H1 (cell line): ENCODE measurements at regions not wholly inside any gene's neighbourhood (a gene's known extent, or its start where the extent isn't known, plus 50 kb on each side); places are given as distances from the start of the nearest gene placed in this dataset.

ENCODE experiments used
- CTCF ChIA-PET: fragments of 300-600 bp; sonication (Branson Sonifier 250); formaldehyde crosslinking; loops from one replicate; lab custom pipeline; 2021; ENCODE audit not compliant: partially characterized antibody; lab: Charles Lee
- POLR2A ChIA-PET: fragments of 300-600 bp; sonication (Branson Sonifier 250); formaldehyde crosslinking; loops from one replicate; lab custom pipeline; 2021; ENCODE audit warnings: inconsistent platforms; ENCODE audit not compliant: partially characterized antibody; lab: Charles Lee
- DNase-seq, 2 experiments: peaks; one replicate each; pipeline versions ENCODE4 v3.0.0 to v3.0.0-alpha.2; 2010 to 2022; ENCODE audit warnings: low spot score in 2 of 2, low read depth in 1 of 2, mixed read lengths in 1 of 2
- FAIRE-seq: peaks from 2 replicates; lab custom pipeline; 2011; peaks lifted over from hg19 to GRCh38; lab: Jason Lieb, UNC
- H2AFZ ChIP-seq: 2 replicates; pipeline ENCODE4 v1.8.1; 2012; ENCODE audit warnings: low read length, inconsistent platforms
- H2AK5ac ChIP-seq: 2 replicates; pipeline ENCODE4 v1.6.1; 2013; ENCODE audit warnings: low read depth, low read length
- H2BK120ac ChIP-seq: replicated peaks from 2 replicates; pipeline ENCODE3; 2013; ENCODE audit warnings: low read depth, low read length, inconsistent platforms
- H2BK12ac ChIP-seq: 2 replicates; pipeline ENCODE4 v1.6.1; 2013; ENCODE audit warnings: low read depth, low read length
- H2BK15ac ChIP-seq: 2 replicates; pipeline ENCODE4 v1.6.1; 2013; ENCODE audit warnings: low read length
- H2BK20ac ChIP-seq: 2 replicates; pipeline ENCODE4 v1.6.1; 2013; ENCODE audit warnings: low read length
- H2BK5ac ChIP-seq: 2 replicates; pipeline ENCODE4 v1.6.1; 2013; ENCODE audit warnings: low read depth, low read length
- H3K14ac ChIP-seq: 2 replicates; pipeline ENCODE4 v1.6.1; 2013; ENCODE audit warnings: inconsistent platforms; ENCODE audit not compliant: insufficient read length
- H3K18ac ChIP-seq: 2 replicates; pipeline ENCODE4 v1.6.1; 2013; ENCODE audit warnings: low read length; ENCODE audit errors: extremely low read depth
- H3K23ac ChIP-seq: 2 replicates; pipeline ENCODE4 v1.6.1; 2013; ENCODE audit warnings: inconsistent platforms; ENCODE audit not compliant: insufficient read length
- H3K23me2 ChIP-seq: 2 replicates; pipeline ENCODE4 v1.6.1; 2013; ENCODE audit warnings: low read depth, low read length
- H3K27ac ChIP-seq: 2 replicates; pipeline ENCODE4 v1.6.1; 2011; ENCODE audit warnings: low read depth, low read length, inconsistent platforms
- H3K27me3 ChIP-seq, 4 experiments: replicated peaks in 1 of 4; 1 replicate in 1 of 4; 2 replicates in 3 of 4; pipeline versions ENCODE4 v1.6.1 to v1.8.1; 2011 to 2013; ENCODE audit warnings: low read length in 3 of 4, mild to moderate bottlenecking in 3 of 4, inconsistent platforms in 2 of 4, mixed read lengths in 2 of 4, moderate library complexity in 1 of 4; ENCODE audit not compliant: control insufficient read depth in 3 of 4, insufficient read depth in 3 of 4; ENCODE audit errors: extremely low read depth in 1 of 4
- H3K36me3 ChIP-seq, 4 experiments: 2 replicates each; pipeline versions ENCODE4 v1.6.1 to v1.8.1; 2011 to 2013; ENCODE audit warnings: mild to moderate bottlenecking in 4 of 4, low read length in 3 of 4, moderate library complexity in 2 of 4, control low read depth in 1 of 4, inconsistent platforms in 1 of 4; ENCODE audit not compliant: insufficient read depth in 4 of 4, control insufficient read depth in 2 of 4
- H3K4ac ChIP-seq: replicated peaks from 2 replicates; pipeline ENCODE3; 2013; ENCODE audit warnings: low read length, low read depth, mixed read lengths, inconsistent platforms; ENCODE audit not compliant: insufficient read length
- H3K4me1 ChIP-seq, 4 experiments: replicated peaks in 1 of 4; 1 replicate in 1 of 4; 2 replicates in 3 of 4; pipeline versions ENCODE4 v1.6.1 to v1.8.1; 2011 to 2013; ENCODE audit warnings: low read length in 3 of 4, inconsistent platforms in 2 of 4, mixed read lengths in 1 of 4; ENCODE audit not compliant: insufficient read depth in 4 of 4, control insufficient read depth in 3 of 4
- H3K4me2 ChIP-seq, 2 experiments: 2 replicates each; pipeline versions ENCODE4 v1.6.1 to v1.8.1; 2011 to 2013; ENCODE audit warnings: low read depth in 2 of 2, low read length in 2 of 2, control low read depth in 1 of 2, inconsistent platforms in 1 of 2, mild to moderate bottlenecking in 1 of 2; ENCODE audit not compliant: insufficient read depth in 1 of 2
- H3K4me3 ChIP-seq, 4 experiments: fragments of 200-600, 300-600 bp in 1 of 4; sonication (generic), shearing (Covaris generic), sonication (Bioruptor Twin) in 1 of 4; 2 replicates each; pipeline versions ENCODE4 v1.5.1 to v1.8.1; 2011 to 2016; ENCODE audit warnings: low read length in 4 of 4, low read depth in 3 of 4, control low read depth in 2 of 4, inconsistent platforms in 2 of 4, mild to moderate bottlenecking in 2 of 4, mixed read lengths in 1 of 4, moderate library complexity in 1 of 4; ENCODE audit not compliant: insufficient read depth in 2 of 4; ENCODE audit errors: extremely low read depth in 1 of 4
- H3K56ac ChIP-seq: replicated peaks from 2 replicates; pipeline ENCODE3; 2013; ENCODE audit warnings: low read depth, mild to moderate bottlenecking, mixed read lengths, low read length, inconsistent platforms; ENCODE audit not compliant: insufficient read length
- H3K79me1 ChIP-seq: 2 replicates; pipeline ENCODE4 v1.6.1; 2013; ENCODE audit warnings: low read depth, low read length, control low read depth
- H3K79me2 ChIP-seq, 2 experiments: 2 replicates each; pipeline versions ENCODE4 v1.6.1 to v1.8.1; 2012 to 2013; ENCODE audit warnings: low read length in 2 of 2, mild to moderate bottlenecking in 2 of 2, inconsistent platforms in 1 of 2; ENCODE audit not compliant: insufficient read depth in 2 of 2, control insufficient read depth in 1 of 2
- H3K9ac ChIP-seq, 4 experiments: replicated peaks in 1 of 4; 1 replicate in 1 of 4; 2 replicates in 3 of 4; pipeline versions ENCODE4 v1.6.1 to v1.8.1; 2011 to 2013; ENCODE audit warnings: low read depth in 3 of 4, low read length in 3 of 4, control low read depth in 2 of 4, mild to moderate bottlenecking in 2 of 4, moderate library complexity in 2 of 4, inconsistent platforms in 1 of 4; ENCODE audit errors: extremely low read depth in 1 of 4
- H3K9me3 ChIP-seq, 2 experiments: 2 replicates each; pipeline versions ENCODE4 v1.6.1 to v1.8.1; 2012 to 2013; ENCODE audit warnings: mild to moderate bottlenecking in 2 of 2, moderate library complexity in 2 of 2, control low read depth in 1 of 2, inconsistent platforms in 1 of 2, low read depth in 1 of 2, low read length in 1 of 2, mixed read lengths in 1 of 2; ENCODE audit not compliant: insufficient read depth in 2 of 2
- H4K20me1 ChIP-seq, 2 experiments: replicated peaks in 1 of 2; 2 replicates each; pipeline versions ENCODE3 to v1.8.1; 2011 to 2013; ENCODE audit warnings: inconsistent platforms in 2 of 2, low read length in 2 of 2, mild to moderate bottlenecking in 1 of 2; ENCODE audit not compliant: insufficient read depth in 2 of 2, control insufficient read depth in 1 of 2
- H4K5ac ChIP-seq: 2 replicates; pipeline ENCODE4 v1.6.1; 2013; ENCODE audit warnings: low read length, low read depth, mixed read lengths, inconsistent platforms; ENCODE audit not compliant: insufficient read length
- H4K8ac ChIP-seq: 2 replicates; pipeline ENCODE4 v1.8.0; 2013; ENCODE audit warnings: mild to moderate bottlenecking, moderate library complexity, low read length, inconsistent platforms; ENCODE audit not compliant: insufficient read depth; ENCODE audit errors: extremely low read depth
- H4K91ac ChIP-seq: replicated peaks from 2 replicates; pipeline ENCODE3; 2013; ENCODE audit warnings: low read length, mixed read lengths, inconsistent platforms; ENCODE audit not compliant: insufficient read length
- CBX8 ChIP-seq: fragments of 300-800, 300-1000 bp; sonication (generic); IDR thresholded peaks from 2 replicates; pipeline ENCODE4 v1.7.1; 2016; ENCODE audit warnings: low read depth, low read length, borderline replicate concordance
- EGR1 ChIP-seq: IDR thresholded peaks from 2 replicates; pipeline ENCODE4 v1.6.1; 2011; ENCODE audit warnings: low read depth, low read length, borderline replicate concordance
- GTF2F1 ChIP-seq: IDR thresholded peaks from 2 replicates; pipeline ENCODE4 v1.6.1; 2012; ENCODE audit warnings: low read depth, low read length, improper control_type of control experiment, borderline replicate concordance
- JUN ChIP-seq: IDR thresholded peaks from 2 replicates; pipeline ENCODE4 v1.6.1; 2011; ENCODE audit warnings: low read depth, mild to moderate bottlenecking, improper control_type of control experiment, low read length
- KDM5A ChIP-seq: fragments of 200-600 bp; IDR thresholded peaks from 2 replicates; pipeline ENCODE4 v1.7.1; 2012; ENCODE audit warnings: mild to moderate bottlenecking, low read length, inconsistent platforms, mixed read lengths
- MAFK ChIP-seq: IDR thresholded peaks from 2 replicates; pipeline ENCODE4 v1.6.1; 2012; ENCODE audit warnings: low read depth, mild to moderate bottlenecking, improper control_type of control experiment, low read length
- NANOG ChIP-seq: IDR thresholded peaks from 2 replicates; pipeline ENCODE4 v1.6.1; 2011; ENCODE audit warnings: low read length, low read depth, mild to moderate bottlenecking, inconsistent platforms; ENCODE audit not compliant: insufficient read depth, poor library complexity, severe bottlenecking
- NRF1 ChIP-seq: IDR thresholded peaks from 2 replicates; pipeline ENCODE4 v1.6.1; 2011; ENCODE audit warnings: mild to moderate bottlenecking, low read depth, low read length, improper control_type of control experiment
- SAP30 ChIP-seq: fragments of 300-600 bp; sonication (generic); IDR thresholded peaks from 2 replicates; pipeline ENCODE4 v1.7.1; 2012; ENCODE audit warnings: low read length, moderate library complexity, mild to moderate bottlenecking, inconsistent platforms; ENCODE audit not compliant: insufficient read depth, insufficient replicate concordance
- SIRT6 ChIP-seq: IDR thresholded peaks from one replicate; pipeline ENCODE4 v1.7.1; 2012; ENCODE audit warnings: low read length, inconsistent platforms
- SIX5 ChIP-seq: IDR thresholded peaks from 2 replicates; pipeline ENCODE4 v1.6.1; 2011; ENCODE audit warnings: mild to moderate bottlenecking, low read depth, low read length
- SUZ12 ChIP-seq: fragments of 200-600 bp; sonication (generic); IDR thresholded peaks from 2 replicates; pipeline ENCODE4 v1.6.1; 2012; ENCODE audit warnings: mild to moderate bottlenecking, inconsistent platforms, low read length, moderate library complexity, mixed read lengths
- TBP ChIP-seq: IDR thresholded peaks from 2 replicates; pipeline ENCODE4 v1.6.1; 2011; ENCODE audit warnings: low read depth, low read length, improper control_type of control experiment
- TEAD4 ChIP-seq: IDR thresholded peaks from 2 replicates; pipeline ENCODE4 v1.6.1; 2012; ENCODE audit warnings: low read depth, low read length, inconsistent platforms, mixed read lengths
- ZNF274 ChIP-seq: IDR thresholded peaks from 2 replicates; pipeline ENCODE4 v1.7.0; 2012; ENCODE audit warnings: low read length, borderline replicate concordance; ENCODE audit errors: extremely low read depth
- WGBS, 2 experiments: shearing (Covaris generic) in 1 of 2; methylation state at CpG; one replicate each; pipeline versions ENCODE4 v1.1.6 to v1.1.7; 2013 to 2015; ENCODE audit warnings: low lambda C conversion rate in 2 of 2, mixed read lengths in 2 of 2, inconsistent platforms in 1 of 2, low coverage in 1 of 2, missing lambda C conversion rate in 1 of 2; ENCODE audit not compliant: insufficient replicate concordance in 2 of 2, insufficient coverage in 1 of 2, insufficient read length in 1 of 2; ENCODE audit errors: extremely low coverage in 1 of 2, missing lambda C conversion rate in 1 of 2; 5-methylcytosine and 5-hydroxymethylcytosine counted together

DNA sequence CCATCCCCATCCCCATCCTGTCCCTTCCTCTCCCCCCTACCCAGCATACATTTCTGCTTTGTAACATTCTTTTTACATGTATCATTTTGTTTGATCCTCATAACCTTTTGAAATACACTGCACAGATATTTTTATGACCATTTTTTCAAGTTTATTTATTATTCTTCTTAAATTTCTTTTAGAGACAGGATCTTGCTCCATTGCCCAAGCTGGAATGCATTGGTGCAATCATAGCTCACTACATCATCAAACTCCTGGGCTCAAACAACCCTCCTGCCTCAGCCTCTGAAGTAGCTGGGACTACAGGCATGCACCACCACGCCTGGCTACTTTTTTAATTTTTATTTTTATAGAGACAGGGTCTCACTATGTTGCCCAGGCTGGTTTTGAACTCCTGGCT lies 99.4 kb upstream of the AKIP1 start:
- no peak for FAIRE-seq
- Histone ChIP-seq H3K23ac (no peak overlapping the region), H2BK120ac (no peak overlapping the region), H3K27ac (no peak overlapping the region), H2AFZ (no peak overlapping the region), H3K79me2 (no peaks in the 10 kb centered on the region; a peak in 1 of 4 replicates), H2BK12ac (peak overlapping the region; percentile 2; the same call in 1 of the 2 replicates), H4K20me1 (no peaks in the 10 kb centered on the region), H3K4ac (no peak overlapping the region), H4K5ac (no peak overlapping the region), H4K91ac (no peak overlapping the region), H2BK20ac (no peak overlapping the region), H3K56ac (no peak overlapping the region), H2AK5ac (no peak overlapping the region), H3K23me2 (peaks cover 7% of the 10 kb centered on the region), H3K4me2 (peak overlapping the region in 1 of 2 experiments; percentile 81; a peak in 1 of 4 replicates), H3K18ac (no peak overlapping the region), H3K79me1 (peaks cover 4% of the 10 kb centered on the region), H3K14ac (no peak overlapping the region), H3K9ac (no peak overlapping the region), H2BK15ac (no peak overlapping the region), H4K8ac (no peak overlapping the region), H3K36me3 (no peaks in the 10 kb centered on the region), H3K27me3 (no peaks in the 10 kb centered on the region), H3K4me1 (peaks cover 13 to 28% (median 22%) of the 10 kb centered on the region in 4 experiments; a peak in 6 of 7 replicates), H2BK5ac (peak overlapping the region; percentile 16; the same call in 1 of the 2 replicates), H3K9me3 (no peaks in the 10 kb centered on the region), H3K4me3 (no peak overlapping the region)
- WGBS, 2 experiments, result 100% methylated on average over 1 of the region's 1 CpG; no CpG with 5 or more reads in 1 of the 2 experiments
- POLR2A ChIA-PET, result interaction anchor here (0.7 to 2.8 kb wide), 8 partner anchors 12 to 129 kb away, joined by 3 to 25 read pairs (median 5); partner anchors contain the start of genes RPL27A and TRIM66
- no peak for DNase-seq
- CTCF ChIA-PET, result interaction anchor here (0.9 to 5.9 kb wide), 16 partner anchors 11 to 147 kb away, joined by 3 to 28 read pairs (median 4); no protein-coding TSS in a partner anchor
- TF ChIP-seq KDM5A, result no peak
- TF ChIP-seq GTF2F1, result no peak
- no peak for TF ChIP-seq EGR1
- TF ChIP-seq SIX5, result no peak
- TF ChIP-seq SAP30, result no peak
- TF ChIP-seq NRF1, result no peak
- no peak for TF ChIP-seq JUN
- no peak for TF ChIP-seq SIRT6
- no peak for TF ChIP-seq ZNF274
- no peak for TF ChIP-seq MAFK
- TF ChIP-seq TEAD4, result no peak
- no peak for TF ChIP-seq CBX8
- no peak for TF ChIP-seq SUZ12
- TF ChIP-seq NANOG, result no peak
- TF ChIP-seq TBP, result no peak
